Calu3 (cell line): ENCODE measurements at regions not wholly inside any gene's neighbourhood (a gene's known extent, or its start where the extent isn't known, plus 50 kb on each side); places are given as distances from the start of the nearest gene placed in this dataset.

Experiments
- BruUV-seq: library from RNA; stranded (reverse); fragments of 400-500 nt; replicated peaks from 2 replicates; lab custom pipeline; 2021; lab: Mats Ljungman, UMichigan
- CTCF ChIA-PET: fragments of 300-600 bp; sonication (Branson Sonifier 250); formaldehyde crosslinking; loops from one replicate; lab custom pipeline; 2022; ENCODE audit warnings: antibody characterized with exemption; lab: Charles Lee
- DNase-seq: peaks from one replicate; pipeline ENCODE4 v3.0.0; 2022
- H3K27ac Mint-ChIP-seq: one replicate; pipeline ENCODE4 v1.8.0; 2022; ENCODE audit warnings: mixed read lengths; ENCODE audit not compliant: unreplicated experiment
- H3K27me3 Mint-ChIP-seq: one replicate; pipeline ENCODE4 v1.8.0; 2022; ENCODE audit warnings: mixed read lengths; ENCODE audit not compliant: unreplicated experiment
- H3K36me3 Mint-ChIP-seq: one replicate; pipeline ENCODE4 v1.8.0; 2022; ENCODE audit warnings: mild to moderate bottlenecking, moderate library complexity, mixed read lengths; ENCODE audit not compliant: insufficient read depth, unreplicated experiment
- H3K4me1 Mint-ChIP-seq: one replicate; pipeline ENCODE4 v1.8.0; 2022; ENCODE audit warnings: mild to moderate bottlenecking, low read depth, mixed read lengths; ENCODE audit not compliant: unreplicated experiment
- H3K4me3 Mint-ChIP-seq: one replicate; pipeline ENCODE4 v1.8.0; 2022; ENCODE audit warnings: mild to moderate bottlenecking, low read depth, moderate library complexity, mixed read lengths; ENCODE audit not compliant: unreplicated experiment
- H3K9me3 Mint-ChIP-seq: one replicate; pipeline ENCODE4 v1.8.0; 2022; ENCODE audit warnings: low read depth, mixed read lengths; ENCODE audit not compliant: unreplicated experiment
- intact Hi-C: fragments of 100-400 bp; cut with micrococcal nuclease; formaldehyde crosslinking; loops from one replicate; pipeline ENCODE4 v1.10.0; 2022; ENCODE audit not compliant: unreplicated experiment
- TF ChIP-seq, protein P1 (sequence below): fragments of 200-600 bp; IDR thresholded peaks from one replicate; pipeline ENCODE4 v1.8.0; 2022; ENCODE audit warnings: antibody characterized with exemption; ENCODE audit not compliant: unreplicated experiment

DNA sequence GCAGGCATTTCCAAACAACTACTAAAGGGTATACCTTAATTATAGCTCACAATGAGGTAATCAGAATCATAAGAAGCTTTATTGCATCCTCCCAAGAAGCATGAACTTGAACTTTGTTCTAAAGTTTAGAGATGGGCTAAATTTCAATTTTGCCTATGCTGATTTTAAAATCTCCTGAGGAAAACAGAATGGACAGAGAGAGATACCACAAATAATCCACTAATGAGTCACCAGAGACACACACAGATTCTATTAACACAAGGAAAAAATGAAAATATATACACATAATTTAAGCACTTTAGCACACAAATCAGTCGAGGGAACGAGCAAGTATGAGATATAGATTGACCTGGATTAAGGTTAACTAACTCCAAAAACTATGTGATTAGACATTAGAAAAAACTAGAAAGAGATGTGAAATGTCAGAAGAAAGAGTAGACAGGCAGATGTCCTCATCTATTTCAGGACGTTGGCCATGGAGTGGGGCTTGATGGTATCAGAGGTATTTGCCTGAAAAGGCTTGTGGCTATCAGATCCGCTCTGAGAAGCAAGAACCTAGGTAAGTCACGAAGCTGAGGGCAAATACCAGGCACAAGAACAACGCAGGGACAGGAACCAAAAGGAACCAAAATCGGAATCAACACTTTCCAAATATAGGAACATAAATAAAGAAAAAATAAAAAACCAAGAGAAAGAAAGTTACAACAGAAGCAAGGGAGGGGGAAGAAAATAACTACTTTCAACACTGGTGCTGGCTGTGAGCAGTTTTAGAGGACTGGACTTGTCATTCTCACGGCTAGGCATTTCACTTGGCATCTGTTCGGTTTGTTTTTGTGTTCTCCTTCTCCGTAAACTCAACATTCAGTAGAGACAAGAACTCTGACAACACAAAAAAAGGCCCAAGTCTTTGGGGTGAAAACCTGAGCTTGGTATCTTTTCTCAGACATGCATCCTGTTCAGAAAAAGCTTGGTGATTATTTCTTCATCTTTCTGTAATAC is 294.6 kb upstream of the PUM3 start:
- CTCF ChIA-PET, result no interaction called here
- H3K27ac Mint-ChIP-seq, result no peak overlapping the region
- peaks cover 1% of the 10 kb centered on the region for H3K9me3 Mint-ChIP-seq
- DNase-seq, result no peak
- no TSS peak for BruUV-seq
- H3K27me3 Mint-ChIP-seq, result peaks cover 45% of the 10 kb centered on the region
- TF ChIP-seq, protein P1, sequence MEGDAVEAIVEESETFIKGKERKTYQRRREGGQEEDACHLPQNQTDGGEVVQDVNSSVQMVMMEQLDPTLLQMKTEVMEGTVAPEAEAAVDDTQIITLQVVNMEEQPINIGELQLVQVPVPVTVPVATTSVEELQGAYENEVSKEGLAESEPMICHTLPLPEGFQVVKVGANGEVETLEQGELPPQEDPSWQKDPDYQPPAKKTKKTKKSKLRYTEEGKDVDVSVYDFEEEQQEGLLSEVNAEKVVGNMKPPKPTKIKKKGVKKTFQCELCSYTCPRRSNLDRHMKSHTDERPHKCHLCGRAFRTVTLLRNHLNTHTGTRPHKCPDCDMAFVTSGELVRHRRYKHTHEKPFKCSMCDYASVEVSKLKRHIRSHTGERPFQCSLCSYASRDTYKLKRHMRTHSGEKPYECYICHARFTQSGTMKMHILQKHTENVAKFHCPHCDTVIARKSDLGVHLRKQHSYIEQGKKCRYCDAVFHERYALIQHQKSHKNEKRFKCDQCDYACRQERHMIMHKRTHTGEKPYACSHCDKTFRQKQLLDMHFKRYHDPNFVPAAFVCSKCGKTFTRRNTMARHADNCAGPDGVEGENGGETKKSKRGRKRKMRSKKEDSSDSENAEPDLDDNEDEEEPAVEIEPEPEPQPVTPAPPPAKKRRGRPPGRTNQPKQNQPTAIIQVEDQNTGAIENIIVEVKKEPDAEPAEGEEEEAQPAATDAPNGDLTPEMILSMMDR, result no peak
- no peaks in the 10 kb centered on the region for H3K4me1 Mint-ChIP-seq
- H3K4me3 Mint-ChIP-seq, result no peak overlapping the region
- no peaks in the 10 kb centered on the region for H3K36me3 Mint-ChIP-seq
- intact Hi-C loops, result no loop called here

DNA sequence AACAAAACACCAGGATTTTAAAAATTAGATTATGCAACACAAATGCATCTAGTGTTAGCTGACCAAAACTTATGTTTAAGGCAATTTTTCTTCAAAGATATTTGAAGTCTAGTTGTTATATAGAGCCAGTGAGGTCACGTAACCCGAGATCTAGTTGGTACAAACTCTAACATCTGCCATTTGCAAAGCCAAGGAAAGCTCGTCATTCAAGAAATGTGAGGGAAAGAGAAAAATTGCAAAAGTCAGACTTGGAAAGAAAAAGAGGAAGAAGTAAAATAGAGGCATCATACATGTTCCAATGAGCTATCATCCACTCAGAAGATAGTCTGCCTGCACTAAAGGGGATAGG is 293.4 kb upstream of the PUM3 start:
- Mint-ChIP-seq H3K27ac (no peak overlapping the region), H3K27me3 (peaks cover 43% of the 10 kb centered on the region), H3K4me1 (no peaks in the 10 kb centered on the region), H3K36me3 (no peaks in the 10 kb centered on the region), H3K9me3 (no peaks in the 10 kb centered on the region), H3K4me3 (no peak overlapping the region)
- CTCF ChIA-PET, result no interaction called here
- BruUV-seq, result no TSS peak
- no peak for DNase-seq
- intact Hi-C loops, result no loop called here
- TF ChIP-seq, protein P1, result no peak

DNA sequence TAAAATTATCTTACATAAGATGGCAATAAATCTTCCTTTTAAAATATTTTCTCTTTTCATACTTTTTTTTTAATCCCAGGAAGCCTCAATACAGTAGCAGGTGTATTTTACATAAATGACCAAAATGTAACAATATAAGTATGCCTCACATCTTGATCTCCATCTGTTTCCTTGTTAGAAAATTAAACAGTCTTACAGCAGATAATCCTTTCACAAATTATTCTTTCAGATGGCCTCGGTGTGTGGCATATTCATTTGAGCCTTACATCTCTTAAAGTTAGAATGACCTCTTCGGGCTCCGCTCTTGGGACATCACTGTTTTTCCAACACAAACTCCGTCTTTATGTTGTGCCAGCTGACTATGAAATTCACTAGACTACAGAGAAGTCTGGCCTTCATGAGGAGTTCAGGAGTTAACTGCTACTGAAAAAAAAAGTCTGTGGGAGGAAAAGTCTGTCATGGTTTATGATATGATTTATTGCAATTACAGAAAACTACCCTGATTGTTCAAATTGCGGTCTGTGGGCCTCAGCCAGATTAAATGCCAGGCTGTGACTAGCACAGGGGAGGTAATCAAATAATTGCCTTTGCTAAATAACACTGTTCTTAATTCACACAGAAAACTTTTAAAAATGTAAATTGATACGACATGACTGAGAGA is 292.9 kb upstream of the PUM3 start:
- Mint-ChIP-seq H3K36me3 (no peaks in the 10 kb centered on the region), H3K27me3 (peaks cover 48% of the 10 kb centered on the region), H3K4me1 (no peaks in the 10 kb centered on the region), H3K9me3 (no peaks in the 10 kb centered on the region), H3K27ac (no peak overlapping the region), H3K4me3 (no peak overlapping the region)
- DNase-seq, result no peak
- CTCF ChIA-PET, result no interaction called here
- TF ChIP-seq, protein P1, result no peak
- intact Hi-C loops, result no loop called here
- BruUV-seq, result no TSS peak

DNA sequence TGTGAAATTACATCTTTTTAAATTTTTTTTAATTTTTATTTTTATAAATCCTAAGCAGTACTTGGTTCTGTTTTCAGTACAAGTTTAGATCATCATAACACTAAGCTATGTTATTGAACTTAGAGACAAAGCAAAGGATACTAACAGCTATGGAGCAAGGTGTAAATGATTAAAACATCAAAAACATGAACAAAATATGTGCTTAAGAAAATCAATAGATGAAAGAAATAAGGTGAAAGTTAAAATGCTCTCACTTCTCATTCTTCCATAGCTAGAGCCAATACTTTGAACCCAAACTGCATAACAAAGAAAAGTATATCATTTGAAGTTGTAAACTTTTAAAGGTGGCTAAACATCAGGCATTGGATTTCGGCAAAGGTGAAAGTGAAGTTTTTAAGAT is 292.3 kb upstream of the PUM3 start:
- Mint-ChIP-seq H3K27me3 (peaks cover 53% of the 10 kb centered on the region), H3K9me3 (no peaks in the 10 kb centered on the region), H3K4me1 (no peaks in the 10 kb centered on the region), H3K36me3 (no peaks in the 10 kb centered on the region), H3K27ac (no peak overlapping the region), H3K4me3 (no peak overlapping the region)
- no TSS peak for BruUV-seq
- CTCF ChIA-PET, result no interaction called here
- TF ChIP-seq, protein P1, result no peak
- DNase-seq, result no peak
- intact Hi-C loops, result no loop called here
